ENCODE measurements at regions not wholly inside any gene's neighbourhood (a gene's known extent, or its start where the extent isn't known, plus 50 kb on each side); places are given as distances from the start of the nearest gene placed in this dataset.

- Histone ChIP-seq H3K56ac (ENCODE audit: extremely low read depth, insufficient read depth, low read length) (peak overlapping the region; percentile 46; the same call in 1 of the 2 replicates), H3K4me2 (ENCODE audit: low read depth, low read length) (no peak overlapping the region; the same call in 1 of the 2 replicates), H3K4me3 (ENCODE audit: insufficient read depth, low read depth, low read length) (no peak overlapping the region), H4K5ac (ENCODE audit: low read depth, low read length) (no peak overlapping the region), H2BK5ac (ENCODE audit: low read depth, low read length, poor library complexity, severe bottlenecking) (peak overlapping the region; percentile 83), H2BK15ac (ENCODE audit: low read depth, low read length) (0 out of 3 replicates have a peak overlapping the region, but pooled peaks have one; percentile 80), H4K8ac (ENCODE audit: low read depth in 2 of 2, low read length in 2 of 2) (peak overlapping the region; percentile 50 to 72; a peak in 2 of 4 replicates), H2BK20ac (ENCODE audit: low read depth, low read length) (peak overlapping the region; percentile 6; the same call in 1 of the 2 replicates), H4K20me1 (ENCODE audit: insufficient read depth, low read length) (no peaks in the 10 kb centered on the region), H3K36me3 (ENCODE audit: control insufficient read depth, insufficient read depth, low read length) (no peaks in the 10 kb centered on the region), H3K27me3 (ENCODE audit: control insufficient read depth, insufficient read depth, low read length) (no peaks in the 10 kb centered on the region), H2AFZ (replicated peaks; ENCODE audit: low read length, poor library complexity) (no peak overlapping the region), H3K27ac (ENCODE audit: insufficient read depth, low read length) (no peak overlapping the region; the same call in 1 of the 2 replicates), H2BK120ac (ENCODE audit: low read depth, low read length) (peak overlapping the region; percentile 86; the same call in 1 of the 2 replicates), H3K14ac (replicated peaks; ENCODE audit: low read depth, low read length) (no peak overlapping the region), H2AK5ac (ENCODE audit: low read depth, low read length) (no peak overlapping the region), H3K79me1 (ENCODE audit: low read depth in 1 of 2, low read length in 2 of 2) (peaks cover 0 to 4% of the 10 kb centered on the region in 2 experiments; a peak in 1 of 4 replicates), H2AK9ac (replicated peaks; ENCODE audit: low read depth, low read length, poor library complexity) (no peak overlapping the region), H3K9ac (ENCODE audit: low read depth, low read length) (no peak overlapping the region; the same call in 1 of the 2 replicates), H3K9me3 (ENCODE audit: control insufficient read depth, insufficient read depth, low read length) (no peaks in the 10 kb centered on the region), H4K91ac (ENCODE audit: insufficient read depth, low read depth, low read length) (no peak overlapping the region), H3K23ac (ENCODE audit: low read depth, low read length) (no peak overlapping the region), H3K4ac (ENCODE audit: low read depth, low read length) (no peak overlapping the region), H3K9me1 (ENCODE audit: insufficient read depth, low read length) (peaks cover 4% of the 10 kb centered on the region), H3K18ac (ENCODE audit: low read depth, low read length) (0 out of 2 replicates have a peak overlapping the region, but pooled peaks have one; percentile 16), H3K4me1 (ENCODE audit: control insufficient read depth, insufficient read depth, low read length) (peaks cover 7% of the 10 kb centered on the region)
- in situ Hi-C loops (cut with MboI; ENCODE audit: low sequenced_read_pairs) = no loop called here
- no CpG with 5 or more reads among the region's 2 CpGs for WGBS, 2 experiments (ENCODE audit: extremely low coverage in 2 of 2, insufficient read length in 1 of 2)
- peak; percentile 61 for ATAC-seq (ENCODE audit: low read depth)
- peak; percentile 61 for DNase-seq
- POLR2A ChIA-PET (ENCODE audit: unreplicated experiment) = interaction anchor here (0.7 kb wide), 1 partner anchor 152 kb away, joined by 3 read pairs; no protein-coding TSS in a partner anchor
- CTCF ChIA-PET = no interaction called here
- no TSS peak for BruUV-seq (replicated peaks)
- intact Hi-C loops (cut with micrococcal nuclease) = loop anchor here (10.0 kb wide), 1 partner anchor 116 kb away; no protein-coding TSS in a partner anchor
- dilution Hi-C loops (cut with HindIII; ENCODE audit: low sequenced_read_pairs, unreplicated experiment) = no loop called here
- no peak for TF ChIP-seq SMC3 (IDR thresholded peaks at IDR 0.05; ENCODE audit: low read depth, low read length)
- peak; percentile 40; the same call in 1 of the 2 replicates for TF ChIP-seq FOS (IDR thresholded peaks at IDR 0.05; ENCODE audit: low read depth, low read length)
These were observed 160.7 kb downstream of the PHLDA1 start for GRCh38 chr12:75870878-75871277.
